GM12878 (cell line): ENCODE measurements at regions not wholly inside any gene's neighbourhood (a gene's known extent, or its start where the extent isn't known, plus 50 kb on each side); places are given as distances from the start of the nearest gene placed in this dataset.

Experiments
- ATAC-seq: fragments of 200-7000 bp; cut with Tn5 transposase; 3 replicates; pipeline ENCODE4 v1.9.1; 2020; ENCODE audit warnings: mild to moderate bottlenecking, moderate library complexity
- BruUV-seq: library from RNA; stranded (reverse); fragments of 400-500 nt; replicated peaks from 2 replicates; lab custom pipeline; 2021; lab: Mats Ljungman, UMichigan
- CTCF ChIA-PET: fragments of 300-600 bp; sonication (Branson Sonifier 250); formaldehyde crosslinking; extraction: SDS; loops from one replicate; lab custom pipeline; 2021; ENCODE audit warnings: inconsistent platforms; lab: Yijun Ruan, JAX
- POLR2A ChIA-PET: fragments of 350-600 bp; formaldehyde crosslinking; extraction: SDS; loops from one replicate; lab custom pipeline; 2021; ENCODE audit warnings: inconsistent platforms; lab: Charles Lee
- RAD21 ChIA-PET: fragments of 300-600 bp; sonication (Branson Sonifier 250); formaldehyde crosslinking; loops from one replicate; lab custom pipeline; 2023; ENCODE audit warnings: antibody characterized with exemption; ENCODE audit not compliant: unreplicated experiment; lab: Charles Lee
- SMC1A ChIA-PET: fragments of 300-600 bp; sonication (Branson Sonifier 250); formaldehyde crosslinking; loops from one replicate; lab custom pipeline; 2023; ENCODE audit not compliant: unreplicated experiment, uncharacterized antibody; lab: Charles Lee
- DNase-seq: peaks from one replicate; pipeline ENCODE4 v3.0.0-alpha.2; 2011; ENCODE audit warnings: low read depth, low spot score
- FAIRE-seq: peaks from 3 replicates; lab custom pipeline; 2011; peaks lifted over from hg19 to GRCh38; lab: Jason Lieb, UNC
- H2AFZ ChIP-seq: 2 replicates; pipeline ENCODE4 v1.6.0; 2011; ENCODE audit warnings: low read depth, low read length, control low read depth; ENCODE audit not compliant: control insufficient read depth
- H3K27ac ChIP-seq: 2 replicates; pipeline ENCODE4 v1.5.1; 2011; ENCODE audit warnings: control low read depth; ENCODE audit not compliant: control insufficient read depth, insufficient read depth
- H3K27me3 ChIP-seq, 2 experiments: replicated peaks in 1 of 2; 2 replicates each; pipeline versions ENCODE4 v1.6.0 to v1.6.1; 2011; ENCODE audit warnings: low read length in 1 of 2; ENCODE audit not compliant: control insufficient read depth in 2 of 2, insufficient read depth in 2 of 2
- H3K36me3 ChIP-seq, 2 experiments: 2 replicates each; pipeline ENCODE4 v1.5.1; 2011; ENCODE audit warnings: low read length in 1 of 2; ENCODE audit not compliant: control insufficient read depth in 2 of 2, insufficient read depth in 2 of 2
- H3K4me1 ChIP-seq: 2 replicates; pipeline ENCODE4 v1.6.1; 2011; ENCODE audit warnings: mild to moderate bottlenecking, low read length, moderate library complexity, mixed read lengths; ENCODE audit not compliant: control insufficient read depth, insufficient read depth
- H3K4me2 ChIP-seq: 2 replicates; pipeline ENCODE4 v1.6.0; 2011; ENCODE audit warnings: control low read depth; ENCODE audit not compliant: control insufficient read depth, insufficient read depth
- H3K4me3 ChIP-seq: fragments of 200-600 bp; sonication (generic); 2 replicates; pipeline ENCODE4 v1.5.1; 2016
- H3K79me2 ChIP-seq: 2 replicates; pipeline ENCODE4 v1.6.0; 2011; ENCODE audit warnings: low read length; ENCODE audit not compliant: control insufficient read depth, insufficient read depth
- H3K9ac ChIP-seq: 2 replicates; pipeline ENCODE4 v1.8.0; 2011; ENCODE audit warnings: low read length, control low read depth, mixed read lengths; ENCODE audit not compliant: control insufficient read depth, insufficient read depth
- H3K9me3 ChIP-seq: replicated peaks from 3 replicates; pipeline ENCODE4 v1.5.1; 2011; ENCODE audit warnings: mild to moderate bottlenecking, low read length; ENCODE audit not compliant: control insufficient read depth, insufficient read depth
- H4K20me1 ChIP-seq: 2 replicates; pipeline ENCODE4 v1.6.0; 2011; ENCODE audit not compliant: control insufficient read depth, insufficient read depth
- BMI1 ChIP-seq: fragments of 450-650 bp; IDR thresholded peaks from 2 replicates; pipeline ENCODE4 v1.6.1; 2016; ENCODE audit warnings: mild to moderate bottlenecking, moderate library complexity, borderline replicate concordance
- BRCA1 ChIP-seq: IDR thresholded peaks from 2 replicates; pipeline ENCODE4 v1.6.1; 2011; ENCODE audit warnings: low read depth, low read length, improper control_type of control experiment
- DPF2 ChIP-seq: fragments of 450-650 bp; IDR thresholded peaks from 2 replicates; pipeline ENCODE4 v1.6.1; 2017; ENCODE audit warnings: mild to moderate bottlenecking
- EP300 ChIP-seq, 2 experiments: fragments of 150-350 bp in 1 of 2; IDR thresholded peaks; 2 replicates each; pipeline ENCODE4 v1.6.1; 2011 to 2012; ENCODE audit warnings: low read depth in 2 of 2, low read length in 2 of 2, borderline replicate concordance in 1 of 2, improper control_type of control experiment in 1 of 2, inconsistent platforms in 1 of 2; ENCODE audit not compliant: control insufficient read depth in 1 of 2
- FOXM1 ChIP-seq: IDR thresholded peaks from 2 replicates; pipeline ENCODE4 v1.6.1; 2012; ENCODE audit warnings: low read depth, mild to moderate bottlenecking, inconsistent platforms, low read length, moderate library complexity
- IKZF1 ChIP-seq: fragments of 450-650 bp; conservative IDR thresholded peaks from 2 replicates; pipeline ENCODE4 v1.6.1; 2017; ENCODE audit warnings: antibody characterized with exemption, mild to moderate bottlenecking
- LARP7 ChIP-seq: fragments of 450-650 bp; IDR thresholded peaks from 2 replicates; pipeline ENCODE4 v1.6.1; 2017; ENCODE audit warnings: mild to moderate bottlenecking
- MEF2B ChIP-seq: fragments of 450-650 bp; IDR thresholded peaks from 2 replicates; pipeline ENCODE4 v1.6.1; 2018; ENCODE audit warnings: mild to moderate bottlenecking, moderate library complexity; ENCODE audit not compliant: partially characterized antibody, poor library complexity, severe bottlenecking
- NFYA ChIP-seq: IDR thresholded peaks from 2 replicates; pipeline ENCODE4 v1.6.1; 2011; ENCODE audit warnings: low read depth, mild to moderate bottlenecking, low read length, improper control_type of control experiment, borderline replicate concordance
- RAD51 ChIP-seq: fragments of 450-650 bp; IDR thresholded peaks from 2 replicates; pipeline ENCODE4 v1.6.1; 2016; ENCODE audit warnings: moderate library complexity, mild to moderate bottlenecking, inconsistent platforms
- RCOR1 ChIP-seq: conservative IDR thresholded peaks from 2 replicates; pipeline ENCODE4 v1.6.1; 2012; ENCODE audit warnings: low read depth, low read length, improper control_type of control experiment
- RFX5 ChIP-seq: IDR thresholded peaks from 2 replicates; pipeline ENCODE4 v1.6.1; 2011; ENCODE audit warnings: low read depth, low read length, improper control_type of control experiment
- SIX5 ChIP-seq: IDR thresholded peaks from 2 replicates; pipeline ENCODE4 v1.6.1; 2011; ENCODE audit warnings: mild to moderate bottlenecking, low read depth, low read length, moderate library complexity; ENCODE audit not compliant: severe bottlenecking
- SREBF1 ChIP-seq: IDR thresholded peaks from 2 replicates; pipeline ENCODE4 v1.6.1; 2012; ENCODE audit warnings: mild to moderate bottlenecking, low read length
- SUPT20H ChIP-seq: IDR thresholded peaks from 2 replicates; pipeline ENCODE4 v1.6.1; 2011; ENCODE audit warnings: low read depth, mild to moderate bottlenecking, low read length, moderate library complexity, borderline replicate concordance; ENCODE audit not compliant: control insufficient read depth
- TAF1 ChIP-seq: IDR thresholded peaks from 2 replicates; pipeline ENCODE4 v1.6.1; 2011; ENCODE audit warnings: mild to moderate bottlenecking, low read depth, low read length, borderline replicate concordance
- WGBS: methylation state at CpG from one replicate; pipeline ENCODE4 v1.1.6; 2016; ENCODE audit warnings: low lambda C conversion rate; ENCODE audit not compliant: insufficient replicate concordance, insufficient coverage; ENCODE audit errors: missing lambda C conversion rate; 5-methylcytosine and 5-hydroxymethylcytosine counted together
- in situ Hi-C: fragments of 300-500 bp; cut with MboI; formaldehyde crosslinking; loops from 9 replicates; pipeline ENCODE4 v1.14.3; 2018; ENCODE audit warnings: mixed read lengths
- intact Hi-C: fragments of 100-400 bp; cut with micrococcal nuclease; formaldehyde crosslinking; loops from one replicate; pipeline ENCODE4 v1.14.2; 2022; ENCODE audit not compliant: unreplicated experiment
- TF ChIP-seq, protein P1 (sequence below): IDR thresholded peaks from 2 replicates; pipeline ENCODE4 v1.6.1; 2012; ENCODE audit warnings: low read depth, low read length, improper control_type of control experiment
- TF ChIP-seq, protein P2 (sequence below): IDR thresholded peaks from 2 replicates; pipeline ENCODE4 v1.6.1; 2012; ENCODE audit warnings: low read length, inconsistent platforms
- TF ChIP-seq, protein P3 (sequence below): fragments of 450-650 bp; IDR thresholded peaks from 2 replicates; pipeline ENCODE4 v1.6.1; 2016; ENCODE audit warnings: mild to moderate bottlenecking, moderate library complexity, borderline replicate concordance

DNA sequence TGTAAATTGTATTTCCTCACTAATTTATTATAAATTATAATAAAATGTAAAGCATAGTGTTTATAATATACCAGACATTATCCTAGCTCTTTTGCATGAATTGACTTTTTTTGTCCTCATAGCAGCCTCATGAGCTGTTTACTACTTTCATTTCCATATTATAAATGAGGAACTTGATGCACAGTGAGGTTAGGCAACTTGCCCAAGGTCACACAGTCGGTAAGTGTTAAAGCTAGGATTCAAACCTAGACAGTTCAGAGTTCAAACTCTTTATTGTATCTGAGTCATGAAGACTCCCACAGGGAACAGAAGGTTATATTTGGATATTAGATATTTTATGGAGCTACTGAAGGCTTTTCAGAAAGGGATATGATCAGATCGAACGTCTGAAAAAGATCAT, 322.2 kb upstream of the SATB1 start:
- H3K79me2 ChIP-seq, result no peaks in the 10 kb centered on the region
- no peaks in the 10 kb centered on the region for H3K4me1 ChIP-seq
- H2AFZ ChIP-seq, result no peak overlapping the region
- RAD21 ChIA-PET, result interaction anchor here (0.7 to 3.5 kb wide), 2 partner anchors 11 to 71 kb away, joined by 3 to 9 read pairs; no protein-coding TSS in a partner anchor
- H3K4me3 ChIP-seq, result no peak overlapping the region
- peak; percentile 40; the same call in 1 of the 3 replicates for ATAC-seq
- SMC1A ChIA-PET, result interaction anchor here (0.9 to 2.0 kb wide), 5 partner anchors 11 to 188 kb away, joined by 3 to 9 read pairs (median 4); no protein-coding TSS in a partner anchor
- H3K4me2 ChIP-seq, result no peak overlapping the region
- BruUV-seq, result no TSS peak
- CTCF ChIA-PET, result interaction anchor here (1.1 to 5.8 kb wide), 2 partner anchors 11 to 188 kb away, joined by 5 to 27 read pairs; no protein-coding TSS in a partner anchor
- no peaks in the 10 kb centered on the region; a peak in 1 of 4 replicates for H3K27me3 ChIP-seq
- peaks cover 2% of the 10 kb centered on the region; the same call in 1 of the 3 replicates for H3K9me3 ChIP-seq
- H4K20me1 ChIP-seq, result no peaks in the 10 kb centered on the region
- TF ChIP-seq RFX5 (no peak), IKZF1 (no peak), BRCA1 (no peak), BMI1 (no peak), NFYA (no peak), FOXM1 (no peak), TAF1 (no peak), EP300 (IDR thresholded peaks at IDR 0.05; ENCODE audit: borderline replicate concordance in 1 of 2, control insufficient read depth in 1 of 2, low read depth in 2 of 2, low read length in 2 of 2) (no peak), SIX5 (no peak), RCOR1 (no peak), RAD51 (no peak), DPF2 (no peak), SUPT20H (no peak), SREBF1 (no peak), LARP7 (no peak), MEF2B (no peak)
- TF ChIP-seq, protein P1, sequence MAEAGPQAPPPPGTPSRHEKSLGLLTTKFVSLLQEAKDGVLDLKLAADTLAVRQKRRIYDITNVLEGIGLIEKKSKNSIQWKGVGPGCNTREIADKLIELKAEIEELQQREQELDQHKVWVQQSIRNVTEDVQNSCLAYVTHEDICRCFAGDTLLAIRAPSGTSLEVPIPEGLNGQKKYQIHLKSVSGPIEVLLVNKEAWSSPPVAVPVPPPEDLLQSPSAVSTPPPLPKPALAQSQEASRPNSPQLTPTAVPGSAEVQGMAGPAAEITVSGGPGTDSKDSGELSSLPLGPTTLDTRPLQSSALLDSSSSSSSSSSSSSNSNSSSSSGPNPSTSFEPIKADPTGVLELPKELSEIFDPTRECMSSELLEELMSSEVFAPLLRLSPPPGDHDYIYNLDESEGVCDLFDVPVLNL, result no peak
- TF ChIP-seq, protein P2, sequence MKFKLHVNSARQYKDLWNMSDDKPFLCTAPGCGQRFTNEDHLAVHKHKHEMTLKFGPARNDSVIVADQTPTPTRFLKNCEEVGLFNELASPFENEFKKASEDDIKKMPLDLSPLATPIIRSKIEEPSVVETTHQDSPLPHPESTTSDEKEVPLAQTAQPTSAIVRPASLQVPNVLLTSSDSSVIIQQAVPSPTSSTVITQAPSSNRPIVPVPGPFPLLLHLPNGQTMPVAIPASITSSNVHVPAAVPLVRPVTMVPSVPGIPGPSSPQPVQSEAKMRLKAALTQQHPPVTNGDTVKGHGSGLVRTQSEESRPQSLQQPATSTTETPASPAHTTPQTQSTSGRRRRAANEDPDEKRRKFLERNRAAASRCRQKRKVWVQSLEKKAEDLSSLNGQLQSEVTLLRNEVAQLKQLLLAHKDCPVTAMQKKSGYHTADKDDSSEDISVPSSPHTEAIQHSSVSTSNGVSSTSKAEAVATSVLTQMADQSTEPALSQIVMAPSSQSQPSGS, result no peak
- TF ChIP-seq, protein P3, sequence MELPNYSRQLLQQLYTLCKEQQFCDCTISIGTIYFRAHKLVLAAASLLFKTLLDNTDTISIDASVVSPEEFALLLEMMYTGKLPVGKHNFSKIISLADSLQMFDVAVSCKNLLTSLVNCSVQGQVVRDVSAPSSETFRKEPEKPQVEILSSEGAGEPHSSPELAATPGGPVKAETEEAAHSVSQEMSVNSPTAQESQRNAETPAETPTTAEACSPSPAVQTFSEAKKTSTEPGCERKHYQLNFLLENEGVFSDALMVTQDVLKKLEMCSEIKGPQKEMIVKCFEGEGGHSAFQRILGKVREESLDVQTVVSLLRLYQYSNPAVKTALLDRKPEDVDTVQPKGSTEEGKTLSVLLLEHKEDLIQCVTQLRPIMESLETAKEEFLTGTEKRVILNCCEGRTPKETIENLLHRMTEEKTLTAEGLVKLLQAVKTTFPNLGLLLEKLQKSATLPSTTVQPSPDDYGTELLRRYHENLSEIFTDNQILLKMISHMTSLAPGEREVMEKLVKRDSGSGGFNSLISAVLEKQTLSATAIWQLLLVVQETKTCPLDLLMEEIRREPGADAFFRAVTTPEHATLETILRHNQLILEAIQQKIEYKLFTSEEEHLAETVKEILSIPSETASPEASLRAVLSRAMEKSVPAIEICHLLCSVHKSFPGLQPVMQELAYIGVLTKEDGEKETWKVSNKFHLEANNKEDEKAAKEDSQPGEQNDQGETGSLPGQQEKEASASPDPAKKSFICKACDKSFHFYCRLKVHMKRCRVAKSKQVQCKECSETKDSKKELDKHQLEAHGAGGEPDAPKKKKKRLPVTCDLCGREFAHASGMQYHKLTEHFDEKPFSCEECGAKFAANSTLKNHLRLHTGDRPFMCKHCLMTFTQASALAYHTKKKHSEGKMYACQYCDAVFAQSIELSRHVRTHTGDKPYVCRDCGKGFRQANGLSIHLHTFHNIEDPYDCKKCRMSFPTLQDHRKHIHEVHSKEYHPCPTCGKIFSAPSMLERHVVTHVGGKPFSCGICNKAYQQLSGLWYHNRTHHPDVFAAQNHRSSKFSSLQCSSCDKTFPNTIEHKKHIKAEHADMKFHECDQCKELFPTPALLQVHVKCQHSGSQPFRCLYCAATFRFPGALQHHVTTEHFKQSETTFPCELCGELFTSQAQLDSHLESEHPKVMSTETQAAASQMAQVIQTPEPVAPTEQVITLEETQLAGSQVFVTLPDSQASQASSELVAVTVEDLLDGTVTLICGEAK, result no peak
- TF ChIP-seq, all 136 proteins: peak for 0
- 35% methylated on average over 3 of the region's 3 CpGs for WGBS
- in situ Hi-C loops (no loop called here), intact Hi-C loops (loop anchor here (10.0 kb wide), 1 partner anchor 323 kb away; the partner anchor contains the start of gene SATB1)
- Histone ChIP-seq H3K36me3 (no peaks in the 10 kb centered on the region), H3K27ac (no peak overlapping the region), H3K9ac (no peak overlapping the region)
- FAIRE-seq (peak; percentile 27), DNase-seq (no peak)
- POLR2A ChIA-PET, result no interaction called here
